ENCODE measurements at regions not wholly inside any gene's neighbourhood (a gene's known extent, or its start where the extent isn't known, plus 50 kb on each side); places are given as distances from the start of the nearest gene placed in this dataset.
"Not testable (repeated sequence)": the region's sequence is repeated elsewhere in the genome, so short reads cannot be mapped to it uniquely, and the experiment has no call there.

- Histone ChIP-seq H4K20me1 (ENCODE audit: insufficient read depth) (no peaks in the 10 kb centered on the region), H3K4me1 (ENCODE audit: control insufficient read depth in 1 of 2, insufficient read depth in 2 of 2, low read length in 2 of 2) (peaks cover 0 to 12% of the 10 kb centered on the region in 2 experiments; a peak in 2 of 4 replicates), H3K4me3 (replicated peaks in 1 of 2; ENCODE audit: low read depth in 1 of 2, low read length in 2 of 2) (no peak overlapping the region), H3K4me2 (ENCODE audit: low read length) (peak overlapping the region; percentile 36), H3K9me2 (ENCODE audit: insufficient read depth) (no peaks in the 10 kb centered on the region), H2AFZ (ENCODE audit: low read depth, low read length, poor library complexity, severe bottlenecking) (peak overlapping the region; percentile 35), H3K36me3 (ENCODE audit: control insufficient read depth in 1 of 2, insufficient read depth in 2 of 2, low read length in 2 of 2) (no peaks in the 10 kb centered on the region), H3K79me2 (ENCODE audit: insufficient read depth, low read length) (no peaks in the 10 kb centered on the region), H3K27me3 (ENCODE audit: insufficient read depth, low read length) (no peaks in the 10 kb centered on the region), H3K9me3 (ENCODE audit: control insufficient read depth in 1 of 2, insufficient read depth in 1 of 2, low read depth in 1 of 2, low read length in 2 of 2) (no peaks in the 10 kb centered on the region), H3K9ac (ENCODE audit: low read length) (no peak overlapping the region), H3K27ac (ENCODE audit: low read depth, low read length) (no peak overlapping the region)
- DNase-seq (ENCODE audit: low read depth, low spot score) (peak; percentile 22), ATAC-seq (peak; percentile 73)
- POLR2A ChIA-PET: no interaction called here
- no TSS peak for BruUV-seq (replicated peaks)
- intact Hi-C loops (cut with micrococcal nuclease): no loop called here
- RAD21 ChIA-PET (ENCODE audit: low non-redundant PET in 1 of 2, low total read pairs in 2 of 2, uncharacterized antibody in 2 of 2, unreplicated experiment in 2 of 2): no interaction called here
- TF ChIP-seq MAX (IDR thresholded peaks at IDR 0.05) (peak; percentile 26; the same call in 1 of the 2 replicates), EGR1 (IDR thresholded peaks at IDR 0.05; ENCODE audit: low read depth) (no peak), EZH2 (IDR thresholded peaks at IDR 0.05) (no peak)
- CTCF ChIA-PET: no interaction called here
Observed at GRCh38 chrX:106286053-106286650, 118.0 kb downstream of the PWWP3B start.

DNA sequence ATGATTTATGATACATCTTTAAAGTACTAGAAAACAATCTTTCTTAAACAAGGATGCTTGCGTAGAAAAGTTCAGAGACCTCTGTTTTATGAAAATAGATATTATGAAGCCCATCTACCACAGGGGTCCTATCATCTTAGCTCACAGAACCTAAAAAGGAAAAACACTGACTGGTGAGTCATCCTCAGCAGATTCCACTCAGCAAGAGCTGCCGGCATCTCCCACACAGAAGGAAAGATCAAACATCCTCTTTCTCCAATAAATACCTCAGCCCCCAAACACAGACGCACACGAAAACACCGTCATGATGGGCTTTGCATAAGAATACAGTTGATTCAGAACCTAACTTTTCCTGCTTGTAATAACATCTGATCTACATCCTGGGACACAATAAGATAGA is 122.7 kb downstream of the PWWP3B start:
- H3K79me2 ChIP-seq (ENCODE audit: insufficient read depth, low read length); RAD21 ChIA-PET (ENCODE audit: low non-redundant PET in 1 of 2, low total read pairs in 2 of 2, uncharacterized antibody in 2 of 2, unreplicated experiment in 2 of 2); H3K36me3 ChIP-seq (ENCODE audit: control insufficient read depth in 1 of 2, insufficient read depth in 2 of 2, low read length in 2 of 2); CTCF ChIA-PET; intact Hi-C loops (cut with micrococcal nuclease); H3K4me2 ChIP-seq (ENCODE audit: low read length); H3K27me3 ChIP-seq (ENCODE audit: insufficient read depth, low read length); DNase-seq (ENCODE audit: low read depth, low spot score); H3K9me2 ChIP-seq (ENCODE audit: insufficient read depth); H3K9me3 ChIP-seq (ENCODE audit: control insufficient read depth in 1 of 2, insufficient read depth in 1 of 2, low read depth in 1 of 2, low read length in 2 of 2); H4K20me1 ChIP-seq (ENCODE audit: insufficient read depth); H3K4me1 ChIP-seq (ENCODE audit: control insufficient read depth in 1 of 2, insufficient read depth in 2 of 2, low read length in 2 of 2); H2AFZ ChIP-seq (ENCODE audit: low read depth, low read length, poor library complexity, severe bottlenecking); H3K27ac ChIP-seq (ENCODE audit: low read depth, low read length); POLR2A ChIA-PET; H3K9ac ChIP-seq (ENCODE audit: low read length); H3K4me3 ChIP-seq (replicated peaks in 1 of 2; ENCODE audit: low read depth in 1 of 2, low read length in 2 of 2); BruUV-seq (replicated peaks): not testable (repeated sequence)
- ATAC-seq: peak; percentile 53

- ATAC-seq; H3K36me3 ChIP-seq (ENCODE audit: control insufficient read depth in 1 of 2, insufficient read depth in 2 of 2, low read length in 2 of 2); POLR2A ChIA-PET; H3K27me3 ChIP-seq (ENCODE audit: insufficient read depth, low read length); H3K9ac ChIP-seq (ENCODE audit: low read length); H3K9me3 ChIP-seq (ENCODE audit: control insufficient read depth in 1 of 2, insufficient read depth in 1 of 2, low read depth in 1 of 2, low read length in 2 of 2); H4K20me1 ChIP-seq (ENCODE audit: insufficient read depth); CTCF ChIA-PET; H3K4me3 ChIP-seq (replicated peaks in 1 of 2; ENCODE audit: low read depth in 1 of 2, low read length in 2 of 2); H2AFZ ChIP-seq (ENCODE audit: low read depth, low read length, poor library complexity, severe bottlenecking); H3K27ac ChIP-seq (ENCODE audit: low read depth, low read length); H3K4me2 ChIP-seq (ENCODE audit: low read length); H3K9me2 ChIP-seq (ENCODE audit: insufficient read depth); RAD21 ChIA-PET (ENCODE audit: low non-redundant PET in 1 of 2, low total read pairs in 2 of 2, uncharacterized antibody in 2 of 2, unreplicated experiment in 2 of 2); intact Hi-C loops (cut with micrococcal nuclease); H3K4me1 ChIP-seq (ENCODE audit: control insufficient read depth in 1 of 2, insufficient read depth in 2 of 2, low read length in 2 of 2); H3K79me2 ChIP-seq (ENCODE audit: insufficient read depth, low read length); DNase-seq (ENCODE audit: low read depth, low spot score); BruUV-seq (replicated peaks): not testable (repeated sequence)
Observed at GRCh38 chrX:106291779-106292390, 123.8 kb downstream of the PWWP3B start.
